WI38 (cell line): ENCODE measurements at regions not wholly inside any gene's neighbourhood (a gene's known extent, or its start where the extent isn't known, plus 50 kb on each side); places are given as distances from the start of the nearest gene placed in this dataset.

Source experiments
- H3K4me3 ChIP-seq: 2 replicates; pipeline ENCODE4 v1.5.1; 2011; ENCODE audit warnings: low read depth, mild to moderate bottlenecking, control low read depth, low read length
- CTCF ChIP-seq: IDR thresholded peaks from 2 replicates; pipeline ENCODE4 v1.5.1; 2012; ENCODE audit warnings: low read depth, mild to moderate bottlenecking, control low read depth, low read length

- no peak for TF ChIP-seq CTCF
- H3K4me3 ChIP-seq = no peak overlapping the region
Measured at GRCh38 chr5:107157809-107158208, 512.9 kb downstream of the EFNA5 start.

GRCh38 chr5:107155707-107156106 lies 515.0 kb downstream of the EFNA5 start:
- no peak overlapping the region for H3K4me3 ChIP-seq
- TF ChIP-seq CTCF = no peak

- no peak overlapping the region for H3K4me3 ChIP-seq
- no peak for TF ChIP-seq CTCF
Measured at GRCh38 chr5:107154593-107154992, 516.1 kb downstream of the EFNA5 start.

- TF ChIP-seq CTCF = no peak
- no peak overlapping the region for H3K4me3 ChIP-seq
Measured at GRCh38 chr5:107153283-107153682, 517.5 kb downstream of the EFNA5 start.

GRCh38 chr5:107149243-107150005 lies 521.3 kb downstream of the EFNA5 start:
- TF ChIP-seq CTCF = no peak
- H3K4me3 ChIP-seq = no peak overlapping the region

GRCh38 chr5:107147589-107147988 lies 523.1 kb downstream of the EFNA5 start:
- no peak for TF ChIP-seq CTCF
- H3K4me3 ChIP-seq = no peak overlapping the region

- no peak overlapping the region for H3K4me3 ChIP-seq
- TF ChIP-seq CTCF = no peak
Measured at GRCh38 chr5:107146901-107147300, 523.8 kb downstream of the EFNA5 start.
